MM.1S (cell line): ENCODE measurements at regions not wholly inside any gene's neighbourhood (a gene's known extent, or its start where the extent isn't known, plus 50 kb on each side); places are given as distances from the start of the nearest gene placed in this dataset.

ENCODE experiments used
- EZH2 ChIP-seq: fragments of 300-600 bp; sonication (generic); optimal IDR thresholded peaks from 2 replicates; pipeline ENCODE3; 2017; ENCODE audit warnings: low read depth, mild to moderate bottlenecking, antibody characterized with exemption, low read length, mixed read lengths
- TF ChIP-seq, protein P1 (sequence below): fragments of 300-600 bp; sonication (generic); IDR thresholded peaks from 2 replicates; pipeline ENCODE4 v1.5.1; 2016; ENCODE audit warnings: antibody characterized with exemption, low read length, mixed read lengths

- TF ChIP-seq, protein P1, sequence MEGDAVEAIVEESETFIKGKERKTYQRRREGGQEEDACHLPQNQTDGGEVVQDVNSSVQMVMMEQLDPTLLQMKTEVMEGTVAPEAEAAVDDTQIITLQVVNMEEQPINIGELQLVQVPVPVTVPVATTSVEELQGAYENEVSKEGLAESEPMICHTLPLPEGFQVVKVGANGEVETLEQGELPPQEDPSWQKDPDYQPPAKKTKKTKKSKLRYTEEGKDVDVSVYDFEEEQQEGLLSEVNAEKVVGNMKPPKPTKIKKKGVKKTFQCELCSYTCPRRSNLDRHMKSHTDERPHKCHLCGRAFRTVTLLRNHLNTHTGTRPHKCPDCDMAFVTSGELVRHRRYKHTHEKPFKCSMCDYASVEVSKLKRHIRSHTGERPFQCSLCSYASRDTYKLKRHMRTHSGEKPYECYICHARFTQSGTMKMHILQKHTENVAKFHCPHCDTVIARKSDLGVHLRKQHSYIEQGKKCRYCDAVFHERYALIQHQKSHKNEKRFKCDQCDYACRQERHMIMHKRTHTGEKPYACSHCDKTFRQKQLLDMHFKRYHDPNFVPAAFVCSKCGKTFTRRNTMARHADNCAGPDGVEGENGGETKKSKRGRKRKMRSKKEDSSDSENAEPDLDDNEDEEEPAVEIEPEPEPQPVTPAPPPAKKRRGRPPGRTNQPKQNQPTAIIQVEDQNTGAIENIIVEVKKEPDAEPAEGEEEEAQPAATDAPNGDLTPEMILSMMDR: no peak
- no peak for TF ChIP-seq EZH2
Observed at GRCh38 chr11:11731311-11732083, 109.7 kb upstream of the GALNT18 start.
